Activated CD8-positive, alpha-beta T cell treated with anti-CD3 and anti-CD28 coated beads, Interleukin-2, amount 10 ng/mL, durations not matched to agents 7 days and 5 days (primary cell): ENCODE measurements at regions not wholly inside any gene's neighbourhood (a gene's known extent, or its start where the extent isn't known, plus 50 kb on each side); places are given as distances from the start of the nearest gene placed in this dataset.
A peak's percentile ranks its signal among the peaks of the same experiment; 100 is the strongest.
"Not testable (repeated sequence)": the region's sequence is repeated elsewhere in the genome, so short reads cannot be mapped to it uniquely, and the experiment has no call there.

Experiments
- ATAC-seq: fragments of 150-1000 bp; cut with Tn5 transposase; one replicate; pipeline ENCODE4 v1.10.0; 2021; ENCODE audit warnings: moderate library complexity
- CTCF ChIA-PET: fragments of 350-600 bp; sonication (Branson Sonifier 250); formaldehyde crosslinking; loops from one replicate; lab custom pipeline; 2021; ENCODE audit warnings: antibody characterized with exemption; lab: Charles Lee
- POLR2A ChIA-PET: fragments of 350-600 bp; sonication (Branson Sonifier 250); formaldehyde crosslinking; loops from one replicate; lab custom pipeline; 2021; ENCODE audit warnings: antibody characterized with exemption; lab: Charles Lee
- DNase-seq: peaks from one replicate; pipeline ENCODE4 v3.0.0-alpha.2; 2020
- H3K27ac Mint-ChIP-seq: one replicate; pipeline ENCODE4 v1.8.0; 2021; ENCODE audit warnings: mild to moderate bottlenecking, mixed read lengths
- H3K27me3 Mint-ChIP-seq: one replicate; pipeline ENCODE4 v1.8.0; 2021; ENCODE audit warnings: low read depth, mixed read lengths
- H3K36me3 Mint-ChIP-seq: one replicate; pipeline ENCODE4 v1.8.0; 2021; ENCODE audit warnings: low read depth, mixed read lengths
- H3K4me1 Mint-ChIP-seq: one replicate; pipeline ENCODE4 v1.8.0; 2021; ENCODE audit warnings: low read depth, mixed read lengths
- H3K4me3 Mint-ChIP-seq: one replicate; pipeline ENCODE4 v1.8.0; 2021; ENCODE audit warnings: mild to moderate bottlenecking, mixed read lengths
- H3K9me3 Mint-ChIP-seq: one replicate; pipeline ENCODE4 v1.8.0; 2022; ENCODE audit warnings: mixed read lengths; ENCODE audit not compliant: insufficient read depth

DNA sequence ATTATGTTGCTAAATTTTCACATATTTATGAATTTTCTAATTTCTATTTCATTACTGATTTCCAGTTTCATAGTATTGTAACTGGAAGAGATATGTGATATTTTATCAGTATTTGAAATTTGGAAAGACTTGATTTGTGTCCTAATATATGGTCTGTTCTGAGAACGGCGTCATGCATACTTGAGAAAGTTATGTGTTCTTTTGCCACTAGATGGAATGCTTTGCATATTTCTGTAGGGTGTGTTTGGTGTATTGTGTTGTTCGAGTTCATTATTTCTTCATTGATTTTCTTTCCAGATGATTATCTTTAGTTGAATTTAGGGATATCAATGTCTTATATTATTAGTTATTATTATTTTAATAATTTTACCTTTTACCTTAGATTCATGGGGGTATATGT, 110.6 kb upstream of the ITM2A start:
- H3K27ac Mint-ChIP-seq: no peak overlapping the region
- no peak overlapping the region for H3K4me3 Mint-ChIP-seq
- DNase-seq: no peak
- no peak for ATAC-seq
- ChIA-PET POLR2A (no interaction called here), CTCF (no interaction called here)
- H3K36me3 Mint-ChIP-seq: no peaks in the 10 kb centered on the region
- H3K4me1 Mint-ChIP-seq: no peaks in the 10 kb centered on the region
- no peaks in the 10 kb centered on the region for H3K9me3 Mint-ChIP-seq
- peaks cover 8% of the 10 kb centered on the region for H3K27me3 Mint-ChIP-seq

DNA sequence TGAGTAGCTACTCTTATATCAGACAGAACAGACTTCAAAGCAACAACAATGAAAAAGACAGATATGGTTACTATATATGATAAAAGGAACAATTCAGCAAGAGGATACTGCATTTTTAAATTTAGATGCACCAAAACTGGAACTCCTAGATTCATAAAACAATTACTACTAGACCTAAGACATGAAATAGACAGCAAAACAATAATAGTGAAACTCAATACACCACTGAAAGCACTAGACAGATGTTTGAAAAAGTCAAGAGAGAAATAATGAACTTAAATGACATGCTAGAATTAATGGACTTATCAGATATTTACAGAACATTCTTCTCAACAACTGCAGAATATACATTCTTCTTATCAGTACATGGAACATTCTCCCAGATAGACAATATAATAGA, 99.5 kb upstream of the ITM2A start:
- Mint-ChIP-seq H3K9me3 (peaks cover 4% of the 10 kb centered on the region), H3K4me1 (no peaks in the 10 kb centered on the region), H3K27ac (no peak overlapping the region), H3K36me3 (no peaks in the 10 kb centered on the region), H3K27me3 (peaks cover 4% of the 10 kb centered on the region), H3K4me3 (no peak overlapping the region)
- DNase-seq (no peak), ATAC-seq (no peak)
- ChIA-PET CTCF (no interaction called here), POLR2A (no interaction called here)

DNA sequence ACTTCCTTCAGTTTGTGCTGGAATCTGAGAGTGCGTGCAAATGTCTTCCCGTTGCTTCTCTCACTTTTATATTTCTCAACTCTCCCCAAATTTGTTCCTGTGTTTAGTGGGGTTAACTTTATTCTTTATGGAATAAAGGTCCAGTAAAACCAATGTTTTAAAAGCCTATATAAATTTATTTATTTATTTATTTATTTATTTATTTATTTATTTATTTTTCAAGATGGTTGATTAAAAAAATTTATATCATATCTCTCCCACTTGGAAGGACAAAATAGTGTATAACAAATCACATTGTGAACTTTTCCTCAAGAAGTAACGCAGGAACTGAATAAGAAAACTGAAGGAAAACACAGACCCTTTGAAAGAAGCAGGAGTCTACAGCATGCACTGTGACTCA, 95.3 kb upstream of the ITM2A start:
- POLR2A ChIA-PET: no interaction called here
- H3K36me3 Mint-ChIP-seq: no peaks in the 10 kb centered on the region
- no peak for DNase-seq
- CTCF ChIA-PET: no interaction called here
- H3K27me3 Mint-ChIP-seq: peaks cover 4% of the 10 kb centered on the region
- no peak overlapping the region for H3K27ac Mint-ChIP-seq
- H3K4me1 Mint-ChIP-seq: no peaks in the 10 kb centered on the region
- H3K4me3 Mint-ChIP-seq: no peak overlapping the region
- ATAC-seq: no peak
- H3K9me3 Mint-ChIP-seq: peaks cover 4% of the 10 kb centered on the region

DNA sequence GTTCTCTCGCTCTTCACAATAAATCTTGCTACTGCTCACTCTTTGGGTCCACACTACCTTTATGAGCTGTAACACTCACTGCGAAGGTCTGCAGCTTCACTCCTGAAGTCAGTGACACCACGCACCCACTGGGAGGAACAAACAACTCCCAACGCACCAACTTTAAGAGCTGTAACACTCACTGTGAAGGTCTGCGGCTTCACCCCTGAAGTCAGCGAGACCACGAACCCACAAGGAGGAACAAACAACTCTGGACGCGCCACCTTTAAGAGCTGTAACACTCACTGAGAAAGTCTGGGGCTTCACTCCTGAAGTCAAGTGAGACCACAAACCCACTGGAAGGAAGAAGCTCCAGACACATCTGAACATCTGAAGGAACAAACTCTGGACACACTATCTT, 89.5 kb upstream of the ITM2A start:
- DNase-seq: peak; percentile 48

DNA sequence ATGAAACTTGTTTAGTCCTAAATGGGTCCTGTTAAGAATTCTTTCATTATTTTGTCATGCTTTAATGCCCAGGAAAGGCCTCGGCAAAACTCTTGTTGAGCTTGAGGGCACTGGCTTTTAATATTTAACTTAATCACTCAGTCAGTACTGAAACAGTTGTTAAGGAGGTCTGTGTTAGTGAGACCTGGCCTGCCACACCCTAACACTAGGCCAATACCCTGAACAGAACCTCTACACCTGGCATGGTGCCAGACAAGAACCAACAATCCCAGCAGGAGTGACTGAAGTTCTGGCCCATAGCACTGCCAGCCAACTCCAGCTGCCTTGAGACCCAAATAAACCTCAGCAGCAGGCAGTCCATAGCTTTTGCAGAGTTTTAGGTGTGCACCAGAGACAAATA, 85.7 kb upstream of the ITM2A start:
- H3K4me3 Mint-ChIP-seq: no peak overlapping the region
- no peaks in the 10 kb centered on the region for H3K27me3 Mint-ChIP-seq
- POLR2A ChIA-PET: no interaction called here
- H3K27ac Mint-ChIP-seq: no peak overlapping the region
- CTCF ChIA-PET: interaction anchor here (0.7 kb wide), 1 partner anchor 14 kb away, joined by 3 read pairs; no protein-coding TSS in a partner anchor
- ATAC-seq (no peak), DNase-seq (no peak)
- H3K36me3 Mint-ChIP-seq: peaks cover 3% of the 10 kb centered on the region
- peaks cover 11% of the 10 kb centered on the region for H3K4me1 Mint-ChIP-seq
- H3K9me3 Mint-ChIP-seq: no peaks in the 10 kb centered on the region

More for the DNA sequence above, 89.5 kb upstream of the ITM2A start:
- POLR2A ChIA-PET, H3K27me3 Mint-ChIP-seq, H3K27ac Mint-ChIP-seq, ATAC-seq, H3K4me3 Mint-ChIP-seq, H3K36me3 Mint-ChIP-seq, H3K9me3 Mint-ChIP-seq: not testable (repeated sequence)
- CTCF ChIA-PET: interaction anchor here (0.9 to 1.1 kb wide), 2 partner anchors 21 to 197 kb away, joined by 3 to 4 read pairs; no protein-coding TSS in a partner anchor
- H3K4me1 Mint-ChIP-seq: peaks cover 11% of the 10 kb centered on the region

DNA sequence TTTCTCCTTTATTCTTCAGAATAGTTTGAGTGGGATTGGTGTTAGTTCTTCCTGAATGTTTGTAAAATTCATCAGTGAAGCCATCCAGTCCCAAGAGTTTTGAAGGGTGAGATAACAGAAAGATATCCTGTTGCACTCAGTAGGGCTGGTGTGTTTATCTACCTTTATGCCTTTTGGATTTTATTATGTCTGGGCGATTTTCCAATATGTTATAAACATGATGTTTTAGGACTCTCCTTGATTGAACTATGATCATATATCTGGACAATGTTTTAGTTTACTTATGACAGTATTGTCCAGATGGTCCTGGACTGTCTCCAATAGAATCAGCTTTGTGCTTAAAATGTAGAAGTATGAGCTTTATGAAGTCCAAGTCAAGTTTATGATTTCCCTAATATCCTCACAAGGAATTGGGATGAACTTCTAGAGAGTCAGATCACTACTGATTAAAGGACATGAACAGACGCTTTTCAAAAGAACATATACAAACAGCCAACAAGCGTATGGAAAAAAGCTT, 77.6 kb upstream of the ITM2A start:
- Mint-ChIP-seq H3K27ac (no peak overlapping the region), H3K4me3 (no peak overlapping the region), H3K36me3 (no peaks in the 10 kb centered on the region), H3K27me3 (no peaks in the 10 kb centered on the region), H3K9me3 (no peaks in the 10 kb centered on the region), H3K4me1 (no peaks in the 10 kb centered on the region)
- DNase-seq: no peak
- CTCF ChIA-PET: no interaction called here
- POLR2A ChIA-PET: no interaction called here
- ATAC-seq: no peak

DNA sequence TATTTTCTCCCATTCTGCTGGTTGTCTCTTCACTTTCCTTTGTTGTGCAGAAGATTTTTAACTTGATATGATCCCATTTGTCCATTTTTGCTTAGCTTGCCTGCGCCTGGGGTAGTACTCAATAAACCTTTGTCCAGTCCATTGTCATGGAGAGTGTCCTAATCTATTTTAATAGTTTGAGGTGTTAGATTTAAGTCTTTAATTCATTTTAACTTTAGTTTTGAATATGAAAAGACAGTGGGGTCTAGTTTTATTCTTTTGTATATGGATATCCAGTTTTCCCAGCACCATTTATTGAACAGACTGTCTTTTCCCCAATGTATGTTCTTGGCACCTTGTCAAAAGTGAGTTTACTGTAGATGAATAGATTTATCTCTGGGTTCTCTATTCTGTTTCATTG, 76.0 kb upstream of the ITM2A start:
- CTCF ChIA-PET: no interaction called here
- H3K27me3 Mint-ChIP-seq: no peaks in the 10 kb centered on the region
- ATAC-seq (no peak), DNase-seq (no peak)
- H3K27ac Mint-ChIP-seq: no peak overlapping the region
- POLR2A ChIA-PET: no interaction called here
- no peaks in the 10 kb centered on the region for H3K9me3 Mint-ChIP-seq
- no peak overlapping the region for H3K4me3 Mint-ChIP-seq
- no peaks in the 10 kb centered on the region for H3K4me1 Mint-ChIP-seq
- H3K36me3 Mint-ChIP-seq: no peaks in the 10 kb centered on the region

DNA sequence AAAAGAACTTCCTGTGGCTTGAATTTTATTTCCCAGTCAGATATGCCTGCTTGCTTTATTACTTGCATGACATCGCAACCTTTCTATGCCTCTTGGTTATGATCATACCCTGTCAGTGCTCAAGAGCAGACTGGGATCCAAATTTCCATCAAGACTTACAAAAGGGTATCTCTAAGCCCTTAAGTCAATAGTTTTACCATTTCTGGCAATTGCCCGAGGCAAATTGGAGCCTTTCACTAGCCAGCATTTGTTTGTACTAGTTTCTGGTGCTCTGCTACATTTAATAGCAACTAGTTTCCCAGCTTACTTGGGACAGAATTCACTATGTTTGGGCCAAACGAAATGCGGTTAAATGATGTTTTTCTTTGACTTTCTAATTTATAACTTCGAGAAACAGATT, 73.2 kb upstream of the ITM2A start:
- Mint-ChIP-seq H3K27me3 (no peaks in the 10 kb centered on the region), H3K36me3 (no peaks in the 10 kb centered on the region), H3K4me1 (no peaks in the 10 kb centered on the region), H3K4me3 (no peak overlapping the region), H3K9me3 (no peaks in the 10 kb centered on the region), H3K27ac (no peak overlapping the region)
- ChIA-PET POLR2A (no interaction called here), CTCF (no interaction called here)
- no peak for ATAC-seq
- DNase-seq: no peak
